Testis (tissue), 2 donors: ENCODE measurements at regions not wholly inside any gene's neighbourhood (a gene's known extent, or its start where the extent isn't known, plus 50 kb on each side); places are given as distances from the start of the nearest gene placed in this dataset.

Experiments used
- DNase-seq: peaks from one replicate; pipeline ENCODE4 v3.0.0-alpha.2; 2019
- H3K27ac ChIP-seq, 2 donors: fragments of 200-600 bp; sonication (generic); one replicate each; pipeline ENCODE4 v1.5.1; 2019
- H3K27me3 ChIP-seq: fragments of 200-600 bp; sonication (generic); one replicate; pipeline ENCODE4 v1.5.1; 2019
- H3K36me3 ChIP-seq: fragments of 200-600 bp; sonication (generic); one replicate; pipeline ENCODE4 v1.5.1; 2017; ENCODE audit warnings: low read depth; ENCODE audit errors: missing control alignments
- H3K4me1 ChIP-seq: fragments of 200-600 bp; sonication (generic); one replicate; pipeline ENCODE4 v1.5.1; 2019
- H3K4me3 ChIP-seq, 2 donors: fragments of 200-600 bp; sonication (generic); one replicate each; pipeline ENCODE4 v1.5.1; 2017 to 2019
- H3K9me3 ChIP-seq: fragments of 200-600 bp; sonication (generic); one replicate; pipeline ENCODE4 v1.5.1; 2017
- POLR2A ChIP-seq: fragments of 450-650 bp; IDR thresholded peaks from one replicate; pipeline ENCODE4 v1.6.1; 2017; ENCODE audit warnings: antibody characterized with exemption, mild to moderate bottlenecking, moderate library complexity
- WGBS, 2 donors: methylation state at CpG; one replicate each; pipeline ENCODE4 v1.1.5; 2018; 5-methylcytosine and 5-hydroxymethylcytosine counted together
- intact Hi-C: fragments of 100-400 bp; cut with DNase I; formaldehyde crosslinking; loops from one replicate; pipeline ENCODE4 v1.15.1; 2023; ENCODE audit warnings: low total_unique reads
- TF ChIP-seq, protein P1 (sequence below), 3 experiments: fragments of 450-650 bp in 2 of 3; fragments of 200-600 bp in 1 of 3; sonication (generic) in 1 of 3; IDR thresholded peaks; one replicate each; pipeline ENCODE4 v1.5.1; 2016 to 2019; ENCODE audit warnings: antibody characterized with exemption in 3 of 3, mild to moderate bottlenecking in 2 of 3, moderate library complexity in 1 of 3

- TF ChIP-seq, protein P1, sequence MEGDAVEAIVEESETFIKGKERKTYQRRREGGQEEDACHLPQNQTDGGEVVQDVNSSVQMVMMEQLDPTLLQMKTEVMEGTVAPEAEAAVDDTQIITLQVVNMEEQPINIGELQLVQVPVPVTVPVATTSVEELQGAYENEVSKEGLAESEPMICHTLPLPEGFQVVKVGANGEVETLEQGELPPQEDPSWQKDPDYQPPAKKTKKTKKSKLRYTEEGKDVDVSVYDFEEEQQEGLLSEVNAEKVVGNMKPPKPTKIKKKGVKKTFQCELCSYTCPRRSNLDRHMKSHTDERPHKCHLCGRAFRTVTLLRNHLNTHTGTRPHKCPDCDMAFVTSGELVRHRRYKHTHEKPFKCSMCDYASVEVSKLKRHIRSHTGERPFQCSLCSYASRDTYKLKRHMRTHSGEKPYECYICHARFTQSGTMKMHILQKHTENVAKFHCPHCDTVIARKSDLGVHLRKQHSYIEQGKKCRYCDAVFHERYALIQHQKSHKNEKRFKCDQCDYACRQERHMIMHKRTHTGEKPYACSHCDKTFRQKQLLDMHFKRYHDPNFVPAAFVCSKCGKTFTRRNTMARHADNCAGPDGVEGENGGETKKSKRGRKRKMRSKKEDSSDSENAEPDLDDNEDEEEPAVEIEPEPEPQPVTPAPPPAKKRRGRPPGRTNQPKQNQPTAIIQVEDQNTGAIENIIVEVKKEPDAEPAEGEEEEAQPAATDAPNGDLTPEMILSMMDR (IDR thresholded peaks at IDR 0.05) = no peak
- TF ChIP-seq POLR2A = no peak
- DNase-seq = no peak
- 68 to 76% methylated on average over 4 of the region's 4 CpGs for whole genome bisulfite sequencing, 2 donors
- H3K27ac ChIP-seq = no peak overlapping the region
- no peak overlapping the region for H3K4me3 ChIP-seq
- no peaks in the 10 kb centered on the region for H3K4me1 ChIP-seq
- intact Hi-C loops = no loop called here
- no peaks in the 10 kb centered on the region for H3K9me3 ChIP-seq
- no peaks in the 10 kb centered on the region for H3K36me3 ChIP-seq
- H3K27me3 ChIP-seq = no peaks in the 10 kb centered on the region
Observed at GRCh38 chr3:117442566-117442965, 733.0 kb downstream of the TUSC7 start.

GRCh38 chr3:117443014-117443413 is 733.4 kb downstream of the TUSC7 start:
- Histone ChIP-seq H3K9me3 (no peaks in the 10 kb centered on the region), H3K4me1 (no peaks in the 10 kb centered on the region), H3K27ac (no peak overlapping the region), H3K36me3 (no peaks in the 10 kb centered on the region), H3K4me3 (no peak overlapping the region), H3K27me3 (no peaks in the 10 kb centered on the region)
- 34 to 44% methylated on average over 5 of the region's 5 CpGs for WGBS, 2 donors
- intact Hi-C loops = no loop called here
- TF ChIP-seq, protein P1 (IDR thresholded peaks at IDR 0.05) = no peak
- no peak for TF ChIP-seq POLR2A
- no peak for DNase-seq

GRCh38 chr3:117444175-117444574 is 734.6 kb downstream of the TUSC7 start:
- Histone ChIP-seq H3K27ac (no peak overlapping the region), H3K4me3 (no peak overlapping the region), H3K36me3 (no peaks in the 10 kb centered on the region), H3K27me3 (no peaks in the 10 kb centered on the region), H3K4me1 (no peaks in the 10 kb centered on the region), H3K9me3 (no peaks in the 10 kb centered on the region)
- no peak for DNase-seq
- intact Hi-C loops = no loop called here
- TF ChIP-seq, protein P1 (IDR thresholded peaks at IDR 0.05) = no peak
- no peak for TF ChIP-seq POLR2A
- 92 to 95% methylated on average over 2 to 4 of the region's 4 CpGs for WGBS, 2 donors

DNA sequence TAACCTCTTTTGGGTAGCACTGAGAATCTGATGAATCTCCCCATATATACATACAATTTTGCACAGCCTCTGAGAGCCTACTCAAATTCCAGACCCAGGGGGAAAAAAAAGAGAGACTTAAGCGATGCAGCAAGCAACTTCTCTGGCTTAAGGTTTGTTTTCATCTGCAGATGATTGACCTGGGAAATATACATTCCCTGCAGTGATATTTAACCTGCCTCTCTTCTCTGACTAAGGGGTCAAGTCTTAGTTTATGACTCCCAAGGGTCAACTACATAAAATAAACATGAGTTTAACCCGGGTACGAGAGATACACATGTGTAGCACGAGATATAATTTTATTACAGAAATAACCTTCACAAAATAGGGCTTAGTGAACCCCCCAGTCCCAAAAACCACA is 737.8 kb downstream of the TUSC7 start:
- WGBS, 2 donors = 68 to 79% methylated on average over 4 of the region's 4 CpGs
- intact Hi-C loops = no loop called here
- Histone ChIP-seq H3K4me3 (no peak overlapping the region), H3K36me3 (peaks cover 3% of the 10 kb centered on the region), H3K27ac (no peak overlapping the region), H3K4me1 (no peaks in the 10 kb centered on the region), H3K9me3 (no peaks in the 10 kb centered on the region), H3K27me3 (no peaks in the 10 kb centered on the region)
- no peak for DNase-seq
- no peak for TF ChIP-seq POLR2A
- TF ChIP-seq, protein P1 (IDR thresholded peaks at IDR 0.05) = no peak

DNA sequence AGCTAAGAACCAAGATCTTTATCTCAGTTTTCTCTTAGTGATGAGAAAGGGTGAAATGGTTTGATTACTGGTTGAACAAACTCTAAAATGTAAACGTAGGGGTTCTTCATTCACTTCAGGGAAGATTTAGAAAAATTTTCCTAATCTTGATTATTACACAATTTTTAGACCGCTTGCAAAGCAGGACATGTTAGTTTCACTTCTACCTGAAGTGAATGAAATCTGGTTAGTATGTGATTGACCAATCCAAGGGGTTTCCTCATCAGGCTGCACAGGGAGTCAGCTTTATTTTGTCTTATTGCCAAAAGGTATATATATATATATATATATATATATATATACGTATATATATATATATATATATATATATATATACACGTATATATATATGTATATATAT is 740.4 kb downstream of the TUSC7 start:
- 52 to 61% methylated on average over 4 of the region's 4 CpGs for WGBS, 2 donors
- Histone ChIP-seq H3K36me3 (peaks cover 3% of the 10 kb centered on the region), H3K4me3 (no peak overlapping the region), H3K27me3 (no peaks in the 10 kb centered on the region), H3K27ac (no peak overlapping the region), H3K9me3 (no peaks in the 10 kb centered on the region), H3K4me1 (no peaks in the 10 kb centered on the region)
- no peak for DNase-seq
- TF ChIP-seq POLR2A = no peak
- TF ChIP-seq, protein P1 (IDR thresholded peaks at IDR 0.05) = no peak
- intact Hi-C loops = no loop called here
